Transverse colon (tissue), 4 donors: ENCODE measurements at regions not wholly inside any gene's neighbourhood (a gene's known extent, or its start where the extent isn't known, plus 50 kb on each side); places are given as distances from the start of the nearest gene placed in this dataset.

Source experiments
- CTCF ChIP-seq, 5 experiments: fragments of 200-600 bp in 3 of 5; fragments of 450-650 bp in 2 of 5; sonication (generic) in 3 of 5; IDR thresholded peaks; 1 replicate in 2 of 5; 2 replicates in 3 of 5; pipeline ENCODE4 v1.5.1; 2016 to 2017; ENCODE audit warnings: antibody characterized with exemption in 5 of 5, inconsistent platforms in 3 of 5, mild to moderate bottlenecking in 2 of 5, moderate library complexity in 1 of 5
- POLR2A ChIP-seq: fragments of 450-650 bp; IDR thresholded peaks from one replicate; pipeline ENCODE4 v1.6.1; 2016; ENCODE audit warnings: antibody characterized with exemption, mild to moderate bottlenecking, moderate library complexity
- POLR2AphosphoS5 ChIP-seq, 3 donors: sonication (generic); formaldehyde crosslinking; IDR thresholded peaks; one replicate each; pipeline ENCODE4 v1.6.1; 2016; ENCODE audit warnings: antibody characterized with exemption in 3 of 3

DNA sequence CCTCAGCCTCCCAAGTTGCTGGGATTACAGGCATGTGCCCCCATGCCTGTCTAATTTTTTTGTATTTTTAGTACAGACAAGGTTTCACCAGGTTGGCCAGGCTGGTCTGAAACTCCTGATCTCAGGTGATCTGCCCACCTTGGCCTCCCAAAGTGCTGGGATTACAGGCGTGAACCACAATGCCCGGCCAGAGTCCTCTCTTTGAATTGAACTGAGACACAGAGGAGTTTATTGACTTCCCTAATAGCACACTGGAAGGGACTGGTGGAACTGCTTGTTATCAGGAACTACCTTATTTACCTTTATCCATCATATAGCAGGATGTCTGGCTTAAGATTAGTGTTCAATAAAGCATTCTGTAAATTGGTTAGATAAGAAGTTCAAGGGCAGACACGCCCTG is 613.8 kb downstream of the EFNB2 start:
- no peak for TF ChIP-seq CTCF (IDR thresholded peaks at IDR 0.05)
- no peak for TF ChIP-seq POLR2A
- peak in 1 of 3 donors; percentile 7 for TF ChIP-seq POLR2AphosphoS5 (IDR thresholded peaks at IDR 0.05)
